ENCODE measurements at regions not wholly inside any gene's neighbourhood (a gene's known extent, or its start where the extent isn't known, plus 50 kb on each side); places are given as distances from the start of the nearest gene placed in this dataset.

- H3K4me3 ChIP-seq (ENCODE audit: low read depth, low read length) = no peak overlapping the region
- no peak for DNase-seq (ENCODE audit: low read depth)
- TF ChIP-seq CTCF (IDR thresholded peaks at IDR 0.05; ENCODE audit: low read depth, low read length, missing control alignments) = peak; percentile 9
These were observed 160.2 kb upstream of the RASGRP1 start for GRCh38 chr15:38724827-38725226.

- no peak for TF ChIP-seq CTCF (IDR thresholded peaks at IDR 0.05; ENCODE audit: low read depth, low read length, missing control alignments)
- DNase-seq (ENCODE audit: low read depth) = no peak
- H3K4me3 ChIP-seq (ENCODE audit: low read depth, low read length) = no peak overlapping the region
These were observed 161.6 kb upstream of the RASGRP1 start for GRCh38 chr15:38726187-38726586.

- no peak for DNase-seq (ENCODE audit: low read depth)
- no peak for TF ChIP-seq CTCF (IDR thresholded peaks at IDR 0.05; ENCODE audit: low read depth, low read length, missing control alignments)
- no peak overlapping the region for H3K4me3 ChIP-seq (ENCODE audit: low read depth, low read length)
These were observed 168.7 kb upstream of the RASGRP1 start for GRCh38 chr15:38733331-38733730.

- DNase-seq (ENCODE audit: low read depth) = no peak
- TF ChIP-seq CTCF (IDR thresholded peaks at IDR 0.05; ENCODE audit: low read depth, low read length, missing control alignments) = no peak
- no peak overlapping the region for H3K4me3 ChIP-seq (ENCODE audit: low read depth, low read length)
These were observed 175.6 kb upstream of the RASGRP1 start for GRCh38 chr15:38740206-38740605.

GRCh38 chr15:38743147-38743546 lies 178.5 kb upstream of the RASGRP1 start:
- no peak for DNase-seq (ENCODE audit: low read depth)
- no peak overlapping the region for H3K4me3 ChIP-seq (ENCODE audit: low read depth, low read length)
- no peak for TF ChIP-seq CTCF (IDR thresholded peaks at IDR 0.05; ENCODE audit: low read depth, low read length, missing control alignments)

GRCh38 chr15:38745126-38745525 lies 180.5 kb upstream of the RASGRP1 start:
- no peak for DNase-seq (ENCODE audit: low read depth)
- TF ChIP-seq CTCF (IDR thresholded peaks at IDR 0.05; ENCODE audit: low read depth, low read length, missing control alignments) = no peak
- H3K4me3 ChIP-seq (ENCODE audit: low read depth, low read length) = no peak overlapping the region

GRCh38 chr15:38745626-38746025 lies 181.0 kb upstream of the RASGRP1 start:
- no peak overlapping the region for H3K4me3 ChIP-seq (ENCODE audit: low read depth, low read length)
- DNase-seq (ENCODE audit: low read depth) = no peak
- TF ChIP-seq CTCF (IDR thresholded peaks at IDR 0.05; ENCODE audit: low read depth, low read length, missing control alignments) = no peak
